CD14-positive monocyte (primary cell): ENCODE measurements at regions not wholly inside any gene's neighbourhood (a gene's known extent, or its start where the extent isn't known, plus 50 kb on each side); places are given as distances from the start of the nearest gene placed in this dataset.

Experiments used
- DNase-seq, 3 donors: peaks; one replicate each; pipeline ENCODE4 v3.0.0-alpha.2; 2011 to 2022
- H2AFZ ChIP-seq: 2 replicates; pipeline ENCODE4 v1.6.0; 2012; ENCODE audit warnings: mild to moderate bottlenecking, low read depth, low read length, inconsistent platforms; ENCODE audit not compliant: insufficient read depth, poor library complexity, severe bottlenecking
- H3K27ac ChIP-seq, 2 donors: 1 replicate in 1 of 2; 2 replicates in 1 of 2; pipeline ENCODE4 v1.5.1; 2012 to 2013; ENCODE audit warnings: low read length in 2 of 2, control low read depth in 1 of 2, inconsistent platforms in 1 of 2, low read depth in 1 of 2, mild to moderate bottlenecking in 1 of 2
- H3K27me3 ChIP-seq, 2 donors: one replicate each; pipeline versions ENCODE4 v1.6.0 to v1.6.1; 2011 to 2013; ENCODE audit warnings: low read length in 2 of 2; ENCODE audit not compliant: control insufficient read depth in 2 of 2, insufficient read depth in 2 of 2
- H3K36me3 ChIP-seq, 2 donors: replicated peaks in 1 of 2; 1 replicate in 1 of 2; 2 replicates in 1 of 2; pipeline versions ENCODE4 v1.5.1 to v1.6.1; 2012 to 2013; ENCODE audit warnings: low read length in 2 of 2, control low read depth in 1 of 2, inconsistent platforms in 1 of 2, mild to moderate bottlenecking in 1 of 2; ENCODE audit not compliant: insufficient read depth in 2 of 2, control insufficient read depth in 1 of 2
- H3K4me1 ChIP-seq, 2 donors: 1 replicate in 1 of 2; 2 replicates in 1 of 2; pipeline versions ENCODE4 v1.5.1 to v1.6.1; 2012 to 2013; ENCODE audit warnings: low read length in 2 of 2, control low read depth in 1 of 2, inconsistent platforms in 1 of 2, mild to moderate bottlenecking in 1 of 2, moderate library complexity in 1 of 2; ENCODE audit not compliant: insufficient read depth in 2 of 2, control insufficient read depth in 1 of 2
- H3K4me2 ChIP-seq: replicated peaks from 2 replicates; pipeline ENCODE3; 2012; ENCODE audit warnings: low read length, moderate library complexity, mild to moderate bottlenecking; ENCODE audit not compliant: poor library complexity, severe bottlenecking; ENCODE audit errors: extremely low read depth
- H3K4me3 ChIP-seq, 3 experiments: fragments of 200-600 bp in 1 of 3; sonication (generic) in 1 of 3; replicated peaks in 1 of 3; 1 replicate in 2 of 3; 2 replicates in 1 of 3; pipeline ENCODE4 v1.5.1; 2011 to 2013; ENCODE audit warnings: low read length in 3 of 3, mild to moderate bottlenecking in 3 of 3, control low read depth in 2 of 3, low read depth in 2 of 3, inconsistent platforms in 1 of 3, moderate library complexity in 1 of 3
- H3K79me2 ChIP-seq: 2 replicates; pipeline ENCODE4 v1.6.0; 2012; ENCODE audit warnings: mild to moderate bottlenecking, control low read depth, inconsistent platforms, low read length, moderate library complexity; ENCODE audit not compliant: insufficient read depth
- H3K9ac ChIP-seq: 2 replicates; pipeline ENCODE4 v1.6.0; 2017; ENCODE audit warnings: low read length, mild to moderate bottlenecking; ENCODE audit not compliant: insufficient read depth, poor library complexity, severe bottlenecking
- H3K9me3 ChIP-seq, 2 donors: replicated peaks in 1 of 2; 1 replicate in 1 of 2; 2 replicates in 1 of 2; pipeline versions ENCODE4 v1.5.1 to v1.6.1; 2012 to 2013; ENCODE audit warnings: low read length in 2 of 2, control low read depth in 1 of 2; ENCODE audit not compliant: control insufficient read depth in 1 of 2, insufficient read depth in 1 of 2
- H4K20me1 ChIP-seq: 2 replicates; pipeline ENCODE4 v1.6.0; 2012; ENCODE audit warnings: mild to moderate bottlenecking, low read length, control low read depth, moderate library complexity; ENCODE audit not compliant: insufficient read depth
- H3K27ac Mint-ChIP-seq, 7 donors: one replicate each; pipeline ENCODE4 v1.8.0; 2020; ENCODE audit warnings: mild to moderate bottlenecking in 7 of 7, mixed read lengths in 7 of 7, moderate library complexity in 6 of 7, inconsistent platforms in 2 of 7
- H3K27me3 Mint-ChIP-seq, 3 donors: one replicate each; pipeline ENCODE4 v1.8.0; 2021 to 2022; ENCODE audit warnings: low read depth in 3 of 3, mild to moderate bottlenecking in 3 of 3, mixed read lengths in 3 of 3, moderate library complexity in 3 of 3, inconsistent platforms in 1 of 3
- H3K36me3 Mint-ChIP-seq, 2 donors: one replicate each; pipeline ENCODE4 v1.8.0; 2020; ENCODE audit warnings: mixed read lengths in 2 of 2, inconsistent platforms in 1 of 2, mild to moderate bottlenecking in 1 of 2
- H3K4me1 Mint-ChIP-seq: one replicate; pipeline ENCODE4 v1.8.0; 2020; ENCODE audit warnings: mild to moderate bottlenecking, mixed read lengths
- H3K4me3 Mint-ChIP-seq, 2 donors: one replicate each; pipeline ENCODE4 v1.8.0; 2020; ENCODE audit warnings: mild to moderate bottlenecking in 2 of 2, mixed read lengths in 2 of 2, moderate library complexity in 1 of 2
- H3K9me3 Mint-ChIP-seq, 7 donors: one replicate each; pipeline ENCODE4 v1.8.0; 2020 to 2022; ENCODE audit warnings: mixed read lengths in 7 of 7, mild to moderate bottlenecking in 6 of 7, moderate library complexity in 6 of 7, inconsistent platforms in 2 of 7
- WGBS: methylation state at CpG from one replicate; pipeline ENCODE4 v1.1.5; 2013; ENCODE audit warnings: missing lambda C conversion rate; ENCODE audit not compliant: insufficient coverage; 5-methylcytosine and 5-hydroxymethylcytosine counted together
- intact Hi-C, 2 donors: fragments of 100-400 bp; cut with micrococcal nuclease; formaldehyde crosslinking; loops; one replicate each; pipeline versions ENCODE4 v1.15.0 to v1.15.1; 2023
- TF ChIP-seq, protein P1 (sequence below): fragments of 200-600 bp; IDR thresholded peaks from one replicate; pipeline ENCODE4 v1.8.0; 2022; ENCODE audit warnings: antibody characterized with exemption, mild to moderate bottlenecking

DNA sequence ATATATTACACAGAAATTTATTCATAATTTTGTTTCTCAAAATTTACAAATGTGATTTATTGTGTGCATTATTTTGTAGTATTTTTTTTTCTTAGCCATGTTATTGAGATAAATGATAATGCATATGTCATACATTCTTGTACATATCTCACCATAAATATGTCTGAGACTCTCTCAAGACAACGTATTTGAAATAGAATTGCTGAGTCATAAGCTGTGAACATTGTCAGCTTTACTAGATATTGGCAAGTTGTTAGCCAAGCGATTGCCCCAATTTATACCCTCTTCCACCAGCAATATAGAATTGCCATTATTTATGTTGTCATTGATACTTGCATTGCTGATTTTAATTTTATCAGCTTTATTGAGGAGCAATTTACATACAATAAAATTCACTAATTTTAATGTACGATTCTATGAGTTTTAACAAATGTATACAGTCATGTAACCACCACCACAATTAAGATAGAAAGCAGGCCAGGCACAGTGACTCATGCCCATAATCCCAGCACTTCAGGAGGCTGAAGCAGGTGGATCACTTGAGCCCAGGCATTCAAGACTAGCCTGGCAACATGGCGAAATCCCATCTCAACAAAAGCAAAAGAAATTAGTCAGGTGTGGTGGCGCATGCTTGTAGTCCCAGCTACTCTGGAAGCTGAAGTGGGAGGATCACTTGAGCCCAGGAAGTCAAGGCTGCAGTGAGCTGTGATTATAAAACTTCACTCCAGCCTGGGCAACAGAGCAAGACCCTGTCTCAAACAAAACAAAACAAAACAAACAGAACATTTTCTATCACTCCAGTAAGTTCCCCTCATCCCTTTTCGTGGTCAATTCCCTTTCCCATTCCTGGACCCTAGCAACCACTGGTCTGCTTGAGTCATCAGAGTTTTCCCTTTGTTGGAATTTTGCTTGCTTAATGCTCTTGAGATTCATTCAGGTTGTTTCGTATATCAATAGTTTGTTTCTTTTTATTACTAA is 373.1 kb downstream of the MFSD1 start:
- no peak overlapping the region for H3K4me3 ChIP-seq
- DNase-seq = no peak
- no peaks in the 10 kb centered on the region for H3K36me3 Mint-ChIP-seq
- H3K27me3 Mint-ChIP-seq = peaks cover 0 to 2% (median 1%) of the 10 kb centered on the region in 3 donors
- intact Hi-C loops = no loop called here
- H3K4me2 ChIP-seq = no peak overlapping the region
- H3K27ac ChIP-seq = no peak overlapping the region
- TF ChIP-seq, protein P1, sequence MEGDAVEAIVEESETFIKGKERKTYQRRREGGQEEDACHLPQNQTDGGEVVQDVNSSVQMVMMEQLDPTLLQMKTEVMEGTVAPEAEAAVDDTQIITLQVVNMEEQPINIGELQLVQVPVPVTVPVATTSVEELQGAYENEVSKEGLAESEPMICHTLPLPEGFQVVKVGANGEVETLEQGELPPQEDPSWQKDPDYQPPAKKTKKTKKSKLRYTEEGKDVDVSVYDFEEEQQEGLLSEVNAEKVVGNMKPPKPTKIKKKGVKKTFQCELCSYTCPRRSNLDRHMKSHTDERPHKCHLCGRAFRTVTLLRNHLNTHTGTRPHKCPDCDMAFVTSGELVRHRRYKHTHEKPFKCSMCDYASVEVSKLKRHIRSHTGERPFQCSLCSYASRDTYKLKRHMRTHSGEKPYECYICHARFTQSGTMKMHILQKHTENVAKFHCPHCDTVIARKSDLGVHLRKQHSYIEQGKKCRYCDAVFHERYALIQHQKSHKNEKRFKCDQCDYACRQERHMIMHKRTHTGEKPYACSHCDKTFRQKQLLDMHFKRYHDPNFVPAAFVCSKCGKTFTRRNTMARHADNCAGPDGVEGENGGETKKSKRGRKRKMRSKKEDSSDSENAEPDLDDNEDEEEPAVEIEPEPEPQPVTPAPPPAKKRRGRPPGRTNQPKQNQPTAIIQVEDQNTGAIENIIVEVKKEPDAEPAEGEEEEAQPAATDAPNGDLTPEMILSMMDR = no peak
- H3K79me2 ChIP-seq = no peaks in the 10 kb centered on the region
- H3K4me1 ChIP-seq = no peaks in the 10 kb centered on the region
- H4K20me1 ChIP-seq = no peaks in the 10 kb centered on the region
- no peak overlapping the region for H3K9ac ChIP-seq
- no peak overlapping the region for H3K27ac Mint-ChIP-seq
- no peak overlapping the region for H3K4me3 Mint-ChIP-seq
- no peaks in the 10 kb centered on the region for H3K36me3 ChIP-seq
- no peak overlapping the region for H2AFZ ChIP-seq
- H3K4me1 Mint-ChIP-seq = no peaks in the 10 kb centered on the region
- no peaks in the 10 kb centered on the region for H3K9me3 ChIP-seq
- peaks cover 0 to 3% (median 0%) of the 10 kb centered on the region in 7 donors for H3K9me3 Mint-ChIP-seq
- H3K27me3 ChIP-seq = no peaks in the 10 kb centered on the region
- 100% methylated on average over 2 of the region's 7 CpGs for WGBS

DNA sequence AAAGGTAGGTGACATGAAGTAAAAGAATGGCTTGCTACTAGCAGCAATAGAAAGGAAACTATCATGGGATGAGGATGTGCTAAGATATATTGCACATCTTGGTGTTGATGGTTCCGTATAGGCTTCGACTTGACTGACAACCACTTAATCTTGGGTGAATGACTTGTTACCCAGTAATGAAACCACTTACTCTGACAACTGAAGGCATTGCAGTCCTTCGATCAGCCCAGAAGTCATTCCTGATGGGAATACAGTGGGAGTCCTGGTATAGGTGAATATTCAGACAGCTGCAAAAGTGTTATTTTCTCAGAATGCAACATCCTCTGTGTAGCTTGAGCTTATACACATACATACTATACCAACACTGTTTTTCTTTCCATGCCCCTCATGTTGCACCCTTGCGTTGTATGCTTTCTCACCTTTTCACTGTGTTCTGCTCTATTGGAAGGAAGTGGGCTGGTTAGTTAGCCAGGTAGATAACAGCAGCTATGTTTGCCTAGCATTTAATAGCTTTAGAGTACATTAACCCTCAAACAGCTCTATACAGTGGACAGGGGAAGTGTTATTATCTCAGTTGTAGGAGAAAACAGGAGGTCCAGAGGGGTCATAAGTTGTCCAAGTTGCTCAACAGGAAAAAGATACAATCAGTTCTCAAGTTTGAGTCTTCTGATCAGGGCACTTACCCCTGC is 376.5 kb downstream of the MFSD1 start:
- Histone ChIP-seq H3K36me3 (no peaks in the 10 kb centered on the region), H3K27me3 (no peaks in the 10 kb centered on the region), H3K27ac (no peak overlapping the region), H3K9me3 (no peaks in the 10 kb centered on the region), H3K4me3 (no peak overlapping the region), H3K4me2 (no peak overlapping the region), H3K9ac (no peak overlapping the region), H4K20me1 (no peaks in the 10 kb centered on the region), H3K4me1 (no peaks in the 10 kb centered on the region), H3K79me2 (no peaks in the 10 kb centered on the region), H2AFZ (no peak overlapping the region)
- Mint-ChIP-seq H3K27me3 (peaks cover 2 to 4% (median 2%) of the 10 kb centered on the region in 3 donors), H3K9me3 (peaks cover 0 to 5% (median 3%) of the 10 kb centered on the region in 7 donors), H3K27ac (no peak overlapping the region), H3K4me3 (no peak overlapping the region), H3K36me3 (no peaks in the 10 kb centered on the region), H3K4me1 (no peaks in the 10 kb centered on the region)
- no peak for DNase-seq
- intact Hi-C loops = no loop called here
- WGBS = no CpG with 5 or more reads among the region's 4 CpGs
- TF ChIP-seq, protein P1 = no peak
